ENCODE measurements at regions not wholly inside any gene's neighbourhood (a gene's known extent, or its start where the extent isn't known, plus 50 kb on each side); places are given as distances from the start of the nearest gene placed in this dataset.

GRCh38 chr11:91978747-91979146 is 245.9 kb upstream of the FAT3 start:
- TF ChIP-seq, protein P1, sequence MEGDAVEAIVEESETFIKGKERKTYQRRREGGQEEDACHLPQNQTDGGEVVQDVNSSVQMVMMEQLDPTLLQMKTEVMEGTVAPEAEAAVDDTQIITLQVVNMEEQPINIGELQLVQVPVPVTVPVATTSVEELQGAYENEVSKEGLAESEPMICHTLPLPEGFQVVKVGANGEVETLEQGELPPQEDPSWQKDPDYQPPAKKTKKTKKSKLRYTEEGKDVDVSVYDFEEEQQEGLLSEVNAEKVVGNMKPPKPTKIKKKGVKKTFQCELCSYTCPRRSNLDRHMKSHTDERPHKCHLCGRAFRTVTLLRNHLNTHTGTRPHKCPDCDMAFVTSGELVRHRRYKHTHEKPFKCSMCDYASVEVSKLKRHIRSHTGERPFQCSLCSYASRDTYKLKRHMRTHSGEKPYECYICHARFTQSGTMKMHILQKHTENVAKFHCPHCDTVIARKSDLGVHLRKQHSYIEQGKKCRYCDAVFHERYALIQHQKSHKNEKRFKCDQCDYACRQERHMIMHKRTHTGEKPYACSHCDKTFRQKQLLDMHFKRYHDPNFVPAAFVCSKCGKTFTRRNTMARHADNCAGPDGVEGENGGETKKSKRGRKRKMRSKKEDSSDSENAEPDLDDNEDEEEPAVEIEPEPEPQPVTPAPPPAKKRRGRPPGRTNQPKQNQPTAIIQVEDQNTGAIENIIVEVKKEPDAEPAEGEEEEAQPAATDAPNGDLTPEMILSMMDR (conservative IDR thresholded peaks at IDR 0.05; ENCODE audit: low read depth, low read length): no peak
- no peak for TF ChIP-seq EZH2phosphoT487 (IDR thresholded peaks at IDR 0.05; ENCODE audit: borderline replicate concordance, low read length)
